Loucy (cell line): ENCODE measurements at regions not wholly inside any gene's neighbourhood (a gene's known extent, or its start where the extent isn't known, plus 50 kb on each side); places are given as distances from the start of the nearest gene placed in this dataset.

Source experiments
- H2AFZ ChIP-seq: fragments of 200-600 bp; sonication (generic); 2 replicates; pipeline ENCODE4 v1.6.0; 2016; ENCODE audit warnings: antibody characterized with exemption, mild to moderate bottlenecking, low read length, moderate library complexity
- H3F3A ChIP-seq: fragments of 200-600 bp; 2 replicates; pipeline ENCODE4 v1.6.0; 2016; ENCODE audit warnings: antibody characterized with exemption, low read depth, mild to moderate bottlenecking
- H3K27me3 ChIP-seq: fragments of 200-600 bp; sonication (generic); 2 replicates; pipeline ENCODE4 v1.6.1; 2014; ENCODE audit warnings: low read length, mild to moderate bottlenecking; ENCODE audit not compliant: insufficient read depth, poor library complexity, severe bottlenecking
- H3K36me3 ChIP-seq: fragments of 200-600 bp; sonication (generic); 2 replicates; pipeline ENCODE4 v1.6.1; 2016; ENCODE audit warnings: low read length; ENCODE audit not compliant: insufficient read depth
- H3K4me1 ChIP-seq: fragments of 200-600 bp; sonication (generic); 2 replicates; pipeline ENCODE4 v1.5.1; 2014; ENCODE audit warnings: low read length, mild to moderate bottlenecking; ENCODE audit not compliant: insufficient read depth, poor library complexity, severe bottlenecking
- H3K4me2 ChIP-seq: fragments of 200-600 bp; sonication (generic); 2 replicates; pipeline ENCODE4 v1.6.0; 2014; ENCODE audit warnings: antibody characterized with exemption, low read length, low read depth, mild to moderate bottlenecking; ENCODE audit not compliant: poor library complexity, severe bottlenecking
- H3K4me3 ChIP-seq: fragments of 200-600 bp; sonication (generic); 2 replicates; pipeline ENCODE4 v1.5.1; 2014; ENCODE audit warnings: low read length, mild to moderate bottlenecking, mixed read lengths; ENCODE audit not compliant: poor library complexity, severe bottlenecking
- H3K79me2 ChIP-seq: fragments of 200-600 bp; sonication (generic); 2 replicates; pipeline ENCODE4 v1.6.1; 2014; ENCODE audit warnings: low read length; ENCODE audit not compliant: insufficient read depth
- H3K9ac ChIP-seq: fragments of 200-600 bp; sonication (generic); 2 replicates; pipeline ENCODE4 v1.6.0; 2014; ENCODE audit warnings: mild to moderate bottlenecking, low read depth, low read length, moderate library complexity; ENCODE audit not compliant: poor library complexity, severe bottlenecking
- H3K9me2 ChIP-seq: fragments of 200-600 bp; sonication (generic); replicated peaks from 2 replicates; pipeline ENCODE4 v1.6.1; 2016; ENCODE audit warnings: low read depth, low read length, mixed read lengths
- H3K9me3 ChIP-seq: fragments of 200-600 bp; sonication (generic); 2 replicates; pipeline ENCODE4 v1.6.1; 2014; ENCODE audit warnings: mild to moderate bottlenecking, antibody characterized with exemption, low read length, low read depth; ENCODE audit not compliant: insufficient read depth
- H4K20me1 ChIP-seq: fragments of 200-600 bp; sonication (generic); 2 replicates; pipeline ENCODE4 v1.6.0; 2014; ENCODE audit warnings: antibody characterized with exemption, low read length, mild to moderate bottlenecking; ENCODE audit not compliant: insufficient read depth, poor library complexity, severe bottlenecking
- EZH2phosphoT487 ChIP-seq: fragments of 200-600 bp; IDR thresholded peaks from 2 replicates; pipeline ENCODE4 v1.6.1; 2018; ENCODE audit warnings: antibody characterized with exemption, mild to moderate bottlenecking, moderate library complexity, borderline replicate concordance
- TF ChIP-seq, protein P1 (sequence below): fragments of 200-600 bp; sonication (generic); conservative IDR thresholded peaks from 2 replicates; pipeline ENCODE4 v1.5.1; 2014; ENCODE audit warnings: mild to moderate bottlenecking, antibody characterized with exemption, low read length

DNA sequence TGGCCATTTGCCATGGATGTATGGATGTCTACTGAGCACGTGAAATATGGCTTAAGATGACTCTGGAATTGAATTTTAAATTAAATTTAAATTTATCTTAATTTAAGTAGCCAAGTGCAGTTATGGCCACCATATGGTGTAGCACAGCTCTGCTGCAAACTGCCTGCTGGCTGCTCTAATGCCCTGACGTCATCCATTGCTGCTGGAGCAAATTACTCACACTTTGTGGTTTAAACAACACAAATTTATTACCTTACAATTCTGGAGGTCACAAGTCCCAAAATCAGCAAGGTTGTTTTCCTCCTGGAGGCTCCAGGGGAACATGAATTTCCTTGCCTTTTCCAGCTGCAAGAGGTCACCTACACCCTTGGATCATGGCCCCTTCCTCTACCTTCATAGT is 679.3 kb upstream of the EEF2KMT start:
- H3K4me3 ChIP-seq: no peak overlapping the region
- no peaks in the 10 kb centered on the region for H4K20me1 ChIP-seq
- TF ChIP-seq, protein P1, sequence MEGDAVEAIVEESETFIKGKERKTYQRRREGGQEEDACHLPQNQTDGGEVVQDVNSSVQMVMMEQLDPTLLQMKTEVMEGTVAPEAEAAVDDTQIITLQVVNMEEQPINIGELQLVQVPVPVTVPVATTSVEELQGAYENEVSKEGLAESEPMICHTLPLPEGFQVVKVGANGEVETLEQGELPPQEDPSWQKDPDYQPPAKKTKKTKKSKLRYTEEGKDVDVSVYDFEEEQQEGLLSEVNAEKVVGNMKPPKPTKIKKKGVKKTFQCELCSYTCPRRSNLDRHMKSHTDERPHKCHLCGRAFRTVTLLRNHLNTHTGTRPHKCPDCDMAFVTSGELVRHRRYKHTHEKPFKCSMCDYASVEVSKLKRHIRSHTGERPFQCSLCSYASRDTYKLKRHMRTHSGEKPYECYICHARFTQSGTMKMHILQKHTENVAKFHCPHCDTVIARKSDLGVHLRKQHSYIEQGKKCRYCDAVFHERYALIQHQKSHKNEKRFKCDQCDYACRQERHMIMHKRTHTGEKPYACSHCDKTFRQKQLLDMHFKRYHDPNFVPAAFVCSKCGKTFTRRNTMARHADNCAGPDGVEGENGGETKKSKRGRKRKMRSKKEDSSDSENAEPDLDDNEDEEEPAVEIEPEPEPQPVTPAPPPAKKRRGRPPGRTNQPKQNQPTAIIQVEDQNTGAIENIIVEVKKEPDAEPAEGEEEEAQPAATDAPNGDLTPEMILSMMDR: no peak
- TF ChIP-seq EZH2phosphoT487: no peak
- H3K4me1 ChIP-seq: no peaks in the 10 kb centered on the region
- no peaks in the 10 kb centered on the region for H3F3A ChIP-seq
- H3K9me2 ChIP-seq: no peaks in the 10 kb centered on the region
- H3K79me2 ChIP-seq: no peaks in the 10 kb centered on the region
- no peak overlapping the region for H2AFZ ChIP-seq
- no peaks in the 10 kb centered on the region for H3K9me3 ChIP-seq
- no peak overlapping the region for H3K4me2 ChIP-seq
- H3K9ac ChIP-seq: no peak overlapping the region
- no peaks in the 10 kb centered on the region for H3K36me3 ChIP-seq
- H3K27me3 ChIP-seq: no peaks in the 10 kb centered on the region

DNA sequence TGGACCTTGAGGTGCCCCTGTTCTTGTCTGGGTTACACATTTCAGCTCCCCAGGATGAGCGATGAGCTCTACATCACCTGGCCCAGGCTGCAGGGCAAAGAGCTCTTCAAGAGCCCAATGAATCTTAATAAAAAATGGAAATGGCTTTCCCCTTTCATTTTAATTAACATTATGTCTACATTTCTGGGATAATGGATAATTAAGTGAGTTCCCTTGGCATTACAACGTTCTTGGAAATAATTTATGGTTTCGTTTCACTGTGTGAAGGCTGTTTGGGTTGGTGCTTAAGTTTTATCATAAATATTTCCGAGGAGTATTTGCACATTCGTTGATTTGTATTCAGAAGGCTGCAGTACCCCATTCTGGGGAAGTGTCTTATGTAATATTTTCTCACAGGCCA is 678.3 kb upstream of the EEF2KMT start:
- Histone ChIP-seq H3K4me1 (no peaks in the 10 kb centered on the region), H3K9me2 (no peaks in the 10 kb centered on the region), H3F3A (no peaks in the 10 kb centered on the region), H3K36me3 (no peaks in the 10 kb centered on the region), H4K20me1 (no peaks in the 10 kb centered on the region), H2AFZ (no peak overlapping the region), H3K4me3 (no peak overlapping the region), H3K79me2 (no peaks in the 10 kb centered on the region), H3K9ac (no peak overlapping the region), H3K27me3 (no peaks in the 10 kb centered on the region), H3K9me3 (no peaks in the 10 kb centered on the region), H3K4me2 (no peak overlapping the region)
- TF ChIP-seq, protein P1: no peak
- no peak for TF ChIP-seq EZH2phosphoT487

DNA sequence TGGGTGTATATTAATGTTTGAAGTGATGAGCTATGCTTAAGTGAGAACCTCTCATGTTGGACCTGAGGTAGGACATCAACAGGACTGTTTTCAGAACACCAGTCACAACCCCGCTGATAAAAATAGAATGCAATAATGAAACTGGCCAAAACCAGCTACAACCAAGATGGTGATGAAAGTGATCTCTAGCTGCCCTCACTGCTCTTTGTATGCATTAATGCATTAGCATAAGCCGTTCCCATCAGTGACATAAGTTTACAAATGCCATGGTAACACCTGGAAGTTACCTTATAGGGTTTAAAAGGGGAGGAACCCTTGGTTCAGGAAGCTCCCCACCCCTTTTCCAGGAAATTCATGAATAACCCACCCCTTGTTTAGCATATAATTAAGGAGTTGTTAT is 672.5 kb upstream of the EEF2KMT start:
- TF ChIP-seq, protein P1: no peak
- no peak for TF ChIP-seq EZH2phosphoT487
- H2AFZ ChIP-seq: no peak overlapping the region
- H3K9me2 ChIP-seq: no peaks in the 10 kb centered on the region
- no peaks in the 10 kb centered on the region for H3K36me3 ChIP-seq
- H3K4me1 ChIP-seq: no peaks in the 10 kb centered on the region
- no peak overlapping the region for H3K9ac ChIP-seq
- H3K4me2 ChIP-seq: no peak overlapping the region
- no peak overlapping the region for H3K4me3 ChIP-seq
- H3F3A ChIP-seq: no peaks in the 10 kb centered on the region
- no peaks in the 10 kb centered on the region for H3K79me2 ChIP-seq
- H3K9me3 ChIP-seq: no peaks in the 10 kb centered on the region
- H3K27me3 ChIP-seq: no peaks in the 10 kb centered on the region
- H4K20me1 ChIP-seq: no peaks in the 10 kb centered on the region
